C1 segment of cervical spinal cord (tissue), 14 donors: ENCODE measurements at regions not wholly inside any gene's neighbourhood (a gene's known extent, or its start where the extent isn't known, plus 50 kb on each side); places are given as distances from the start of the nearest gene placed in this dataset.

Experiments used
- DNase-seq, 14 donors: peaks; one replicate each; lab custom pipeline; 2025; lab: John Stamatoyannopoulos, UW

GRCh38 chr6:156650896-156651390, 126.2 kb upstream of the ARID1B start:
- DNase-seq: no peak

DNA sequence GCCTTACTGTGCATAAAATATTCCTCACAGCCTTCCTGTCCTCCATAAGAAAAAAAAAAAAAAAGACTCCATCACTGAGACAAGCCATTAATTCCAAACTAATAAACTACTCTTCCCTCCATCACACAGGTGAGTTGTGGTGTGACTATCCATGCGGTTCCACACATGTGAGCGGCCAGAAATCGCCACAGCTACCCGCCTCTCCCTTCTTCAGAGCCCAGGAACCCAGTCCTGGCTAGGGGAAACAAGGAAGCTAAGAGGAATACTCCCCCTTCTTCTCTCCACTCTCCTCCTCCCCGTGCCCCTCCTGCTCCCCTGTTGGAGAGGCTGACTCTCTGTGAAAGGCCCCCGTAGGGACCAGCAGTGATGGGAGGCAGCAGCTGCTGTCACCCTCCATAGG, 128.6 kb upstream of the ARID1B start:
- no peak for DNase-seq

DNA sequence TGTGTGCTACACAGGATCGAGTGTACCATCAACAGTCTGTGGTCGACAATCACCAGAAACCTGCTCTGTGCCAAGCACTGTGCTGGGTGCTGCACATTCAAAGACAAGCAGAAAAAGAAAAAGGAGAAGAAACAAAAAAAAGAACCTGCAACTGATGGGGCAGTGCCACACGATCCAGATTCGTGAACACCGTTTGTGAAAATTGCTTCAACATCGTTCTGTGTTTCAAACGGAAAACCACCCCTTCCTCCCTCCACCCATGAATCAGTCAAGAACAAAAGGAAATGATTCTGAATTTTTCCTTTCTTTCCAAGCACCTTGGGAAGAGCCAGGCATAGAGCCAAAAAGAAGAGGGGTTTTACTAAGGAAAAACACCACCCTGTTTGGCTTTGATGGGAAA, 129.2 kb upstream of the ARID1B start:
- DNase-seq: no peak

- no peak for DNase-seq
These were observed 129.9 kb upstream of the ARID1B start for GRCh38 chr6:156647140-156647784.

GRCh38 chr6:156646496-156646895, 130.7 kb upstream of the ARID1B start:
- no peak for DNase-seq

DNA sequence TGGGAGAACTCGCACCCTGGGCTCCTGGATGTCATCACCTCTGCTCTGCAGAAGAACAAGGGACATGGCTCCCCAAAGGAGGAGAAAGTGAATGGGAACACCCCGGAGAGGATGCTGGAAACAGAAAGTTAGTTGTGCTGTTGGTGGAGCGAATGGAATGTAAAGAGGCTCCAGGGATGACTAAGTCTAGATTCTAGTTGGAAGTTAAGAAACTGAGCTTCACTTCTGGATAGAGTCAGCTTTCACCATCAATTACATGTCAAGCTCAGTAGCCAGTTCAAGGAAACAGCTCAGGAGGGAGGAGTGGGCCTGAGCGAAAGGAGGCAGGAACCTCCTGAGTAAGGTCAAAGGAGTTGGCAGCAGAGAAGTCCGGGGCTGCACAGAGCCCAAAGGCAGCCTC, 132.1 kb upstream of the ARID1B start:
- no peak for DNase-seq

GRCh38 chr6:156639009-156639721, 138.0 kb upstream of the ARID1B start:
- DNase-seq: no peak

DNA sequence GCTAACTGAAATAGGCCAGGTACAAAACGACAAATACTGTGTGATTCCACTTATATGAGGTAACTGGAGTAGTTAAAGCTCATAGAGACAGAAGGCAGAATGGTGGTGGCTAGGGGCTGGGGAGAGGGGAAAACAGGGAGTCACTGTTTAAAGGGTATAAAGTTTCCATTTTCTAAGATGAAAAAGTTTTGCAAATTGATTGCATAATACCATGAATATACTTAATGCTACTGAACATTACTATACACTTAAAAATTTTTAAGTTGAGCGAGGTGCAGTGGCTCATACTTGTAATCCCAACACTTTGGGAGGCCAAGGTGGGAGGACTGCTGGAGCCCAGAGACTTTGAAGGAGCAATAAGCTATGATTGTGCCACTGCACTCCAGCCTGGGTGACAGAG, 138.6 kb upstream of the ARID1B start:
- no peak for DNase-seq

- no peak for DNase-seq
These were observed 142.2 kb upstream of the ARID1B start for GRCh38 chr6:156634951-156635371.

DNA sequence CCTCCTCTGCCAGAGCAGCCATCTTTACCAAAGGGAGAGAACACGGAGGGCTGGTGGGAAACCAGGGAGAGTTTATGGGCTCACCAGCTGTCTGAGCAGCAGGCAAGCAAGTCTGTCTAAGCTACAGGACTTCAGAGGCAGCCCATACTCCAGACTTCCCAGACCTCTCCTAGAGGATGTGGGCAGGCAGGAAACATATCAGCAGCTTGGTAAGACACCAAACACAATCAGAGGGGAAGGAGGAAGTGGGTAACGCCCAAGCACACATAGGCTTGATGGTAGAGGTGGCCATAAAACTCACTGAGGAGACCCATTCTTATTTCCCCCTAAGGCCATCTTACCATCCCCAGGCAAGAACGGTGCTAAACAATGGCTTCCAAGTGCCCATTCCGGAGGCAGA, 143.1 kb upstream of the ARID1B start:
- DNase-seq: no peak

GRCh38 chr6:156633291-156633690, 143.9 kb upstream of the ARID1B start:
- DNase-seq: no peak

GRCh38 chr6:156630613-156631302, 146.4 kb upstream of the ARID1B start:
- no peak for DNase-seq

GRCh38 chr6:156628805-156629204, 148.4 kb upstream of the ARID1B start:
- no peak for DNase-seq

DNA sequence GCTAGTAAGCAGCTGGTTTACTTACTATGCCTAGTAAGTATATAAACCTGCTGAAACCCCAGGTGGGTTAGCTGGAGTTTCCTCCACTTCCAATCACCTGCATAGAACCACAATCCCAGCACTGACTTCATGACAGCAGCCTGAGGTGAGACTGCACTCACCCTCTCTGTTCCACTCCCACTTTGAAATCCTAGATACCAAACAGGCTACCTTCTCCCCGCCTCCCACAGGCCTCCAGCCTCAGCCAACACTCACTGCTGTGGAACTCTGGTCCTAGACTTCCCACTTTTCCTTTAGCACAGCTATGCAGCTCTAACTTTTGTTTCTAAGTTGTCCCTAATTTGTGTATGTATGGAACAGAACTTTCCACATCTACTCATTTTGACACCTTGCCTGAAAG, 149.7 kb upstream of the ARID1B start:
- no peak for DNase-seq

GRCh38 chr6:156622185-156622584, 155.0 kb upstream of the ARID1B start:
- DNase-seq: no peak

- DNase-seq: no peak
These were observed 156.8 kb upstream of the ARID1B start for GRCh38 chr6:156620331-156620730.

DNA sequence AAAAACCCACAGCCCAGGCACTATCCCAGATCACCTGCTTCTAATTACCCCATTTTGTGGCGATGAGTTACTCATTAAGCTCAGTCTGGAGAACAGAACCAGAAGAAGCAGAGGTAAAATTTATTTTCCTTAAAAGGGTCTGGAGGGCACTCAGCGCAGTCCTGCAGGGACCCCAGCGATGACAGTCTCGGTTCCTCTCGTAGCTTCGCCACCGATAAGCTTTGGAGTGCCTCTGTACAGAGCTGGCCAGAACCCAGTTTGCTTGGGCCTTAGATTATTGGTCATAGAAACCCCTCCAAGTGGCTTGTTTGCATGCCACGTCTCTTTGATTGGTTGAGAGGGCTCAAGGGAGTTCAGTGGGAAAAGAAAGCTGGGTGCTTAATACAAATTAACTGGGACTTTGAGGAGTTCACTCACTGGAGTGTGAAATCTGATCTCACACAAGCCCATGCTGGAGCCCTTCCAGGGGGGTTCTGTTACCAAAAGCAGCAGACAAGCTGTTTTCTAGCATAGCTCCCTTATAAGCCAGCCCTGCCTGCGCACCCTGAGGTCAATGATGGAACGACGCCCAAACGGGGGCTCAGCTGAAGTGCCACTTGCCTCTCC, 158.5 kb upstream of the ARID1B start:
- DNase-seq: no peak

DNA sequence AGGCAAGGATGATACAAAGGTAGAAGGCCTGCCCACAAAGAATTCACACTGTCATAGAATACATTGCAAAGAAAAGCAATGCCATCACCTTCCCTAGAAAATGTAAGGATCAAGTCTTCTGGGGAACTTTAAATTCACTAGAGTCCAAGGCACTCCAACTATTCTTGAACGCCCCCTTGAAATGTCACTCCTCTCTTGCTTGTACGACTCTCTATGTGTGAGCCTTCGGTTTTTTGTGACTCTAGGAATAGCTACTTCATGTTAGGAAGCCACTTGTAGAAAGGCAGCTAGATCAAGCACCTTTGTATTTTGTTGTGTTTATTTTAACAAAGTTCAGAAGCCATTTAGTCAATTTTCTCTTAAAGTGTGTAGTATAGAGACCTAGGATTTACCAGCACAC, 159.2 kb upstream of the ARID1B start:
- DNase-seq: no peak

- no peak for DNase-seq
These were observed 159.8 kb upstream of the ARID1B start for GRCh38 chr6:156617376-156617775.

DNA sequence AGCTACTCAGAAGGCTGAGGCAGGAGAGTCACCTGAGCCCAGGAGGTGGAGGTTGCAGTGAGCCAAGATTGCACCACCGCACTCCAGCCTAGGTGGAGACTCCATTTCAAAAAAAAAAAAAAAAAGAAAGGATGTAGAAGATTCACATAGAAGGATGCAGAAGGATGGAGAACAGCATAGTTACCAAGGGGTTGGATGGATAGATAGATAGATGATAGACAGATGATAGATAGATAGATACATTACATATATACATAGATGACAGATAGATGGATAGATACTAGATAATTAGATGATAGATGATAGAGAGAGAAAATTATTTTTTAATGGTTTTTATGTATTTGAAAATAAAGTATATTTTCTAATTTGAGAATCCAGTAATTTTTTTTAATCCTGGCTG, 160.7 kb upstream of the ARID1B start:
- no peak for DNase-seq

DNA sequence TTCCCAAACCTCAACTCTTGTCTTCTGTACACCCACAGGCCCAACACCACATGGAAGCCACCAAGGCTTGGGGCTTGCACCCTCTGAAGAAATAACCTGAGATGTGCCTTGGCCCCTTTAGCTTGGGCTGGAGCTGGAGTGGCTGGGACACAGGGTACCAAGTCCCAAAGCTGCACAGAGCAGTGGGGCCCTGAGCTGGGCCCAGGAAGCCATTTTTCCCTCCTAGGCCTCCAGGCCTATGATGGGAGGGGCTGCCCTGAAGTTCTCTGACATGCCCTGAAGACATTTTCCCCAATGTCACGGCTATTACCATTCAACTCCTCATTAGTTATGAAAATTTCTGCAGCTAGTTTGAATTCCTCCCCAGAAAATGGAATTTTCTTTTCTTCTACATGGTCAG, 163.2 kb upstream of the ARID1B start:
- DNase-seq: no peak

GRCh38 chr6:156612361-156612760, 164.8 kb upstream of the ARID1B start:
- DNase-seq: no peak

GRCh38 chr6:156602066-156602385, 175.2 kb upstream of the ARID1B start:
- no peak for DNase-seq
